ENCODE measurements at regions not wholly inside any gene's neighbourhood (a gene's known extent, or its start where the extent isn't known, plus 50 kb on each side); places are given as distances from the start of the nearest gene placed in this dataset.

DNA sequence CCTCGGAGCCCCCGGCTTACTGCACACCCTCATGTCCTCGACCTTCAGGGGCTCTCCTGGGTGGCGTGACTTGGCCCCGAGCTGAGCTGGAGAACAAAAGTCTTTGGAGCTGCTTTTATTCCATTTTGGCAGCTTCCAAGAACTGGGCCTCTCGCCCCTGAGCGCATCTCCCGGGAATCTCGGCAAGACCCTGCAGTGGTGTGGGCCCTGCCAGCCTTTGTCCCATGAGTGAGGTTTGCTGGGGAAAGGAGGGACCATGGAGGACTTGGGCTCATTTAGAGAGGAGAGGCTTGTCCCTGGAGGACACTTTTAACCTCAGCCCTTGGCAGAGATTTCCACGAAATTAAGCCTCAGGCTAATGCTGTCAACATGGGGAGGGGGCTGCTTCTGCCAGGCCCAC is 62.3 kb upstream of the SLCO4A1 start:
- no peak for DNase-seq (ENCODE audit: low read depth)

DNA sequence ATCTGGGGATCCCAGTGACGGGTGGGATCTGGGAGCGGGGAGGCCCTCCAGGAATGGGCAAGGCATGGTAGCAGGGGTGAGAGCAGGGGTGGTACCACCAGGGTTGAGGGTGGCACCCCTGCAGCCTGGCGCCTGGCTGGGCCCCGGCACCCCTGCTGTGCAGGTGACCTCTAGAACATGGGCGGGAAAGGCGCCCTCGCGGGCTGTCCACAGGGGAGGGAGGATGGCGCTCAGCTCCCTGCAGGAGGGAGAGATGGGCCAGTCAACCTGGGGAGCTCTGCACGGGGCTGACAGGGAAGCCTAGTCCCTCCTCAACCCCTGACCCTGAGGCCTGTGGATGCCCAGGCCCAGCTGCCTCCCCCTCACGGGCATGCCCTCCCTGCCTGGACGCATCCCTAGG is 61.6 kb upstream of the SLCO4A1 start:
- no peak for DNase-seq (ENCODE audit: low read depth)

GRCh38 chr20:62581308-62581707 is 61.0 kb upstream of the SLCO4A1 start:
- DNase-seq (ENCODE audit: low read depth), result no peak

DNA sequence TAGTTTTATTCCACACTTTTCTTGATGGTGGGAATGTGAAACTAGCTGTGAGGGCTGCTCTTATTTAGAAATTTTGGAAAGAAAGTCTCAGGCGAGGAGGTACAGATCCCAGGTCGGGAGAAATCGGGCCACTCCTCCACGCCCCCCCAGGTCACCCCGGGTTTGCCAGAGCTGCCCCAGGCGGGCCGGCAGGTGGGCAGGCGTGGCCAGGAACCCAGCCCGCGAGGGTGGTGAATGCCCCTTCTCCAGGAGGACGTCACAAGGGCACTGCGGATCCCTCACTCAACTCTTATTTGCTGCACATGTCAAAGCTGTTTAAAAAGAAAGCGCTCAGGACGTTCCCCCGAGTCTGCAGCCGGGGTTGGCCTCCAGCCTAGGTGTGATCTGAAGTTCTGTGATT is 60.5 kb upstream of the SLCO4A1 start:
- no peak for DNase-seq (ENCODE audit: low read depth)

GRCh38 chr20:62583424-62583920 is 58.8 kb upstream of the SLCO4A1 start:
- peak; percentile 39 for DNase-seq (ENCODE audit: low read depth)

- DNase-seq (ENCODE audit: low read depth), result no peak
These were observed 57.4 kb upstream of the SLCO4A1 start for GRCh38 chr20:62584671-62585460.

DNA sequence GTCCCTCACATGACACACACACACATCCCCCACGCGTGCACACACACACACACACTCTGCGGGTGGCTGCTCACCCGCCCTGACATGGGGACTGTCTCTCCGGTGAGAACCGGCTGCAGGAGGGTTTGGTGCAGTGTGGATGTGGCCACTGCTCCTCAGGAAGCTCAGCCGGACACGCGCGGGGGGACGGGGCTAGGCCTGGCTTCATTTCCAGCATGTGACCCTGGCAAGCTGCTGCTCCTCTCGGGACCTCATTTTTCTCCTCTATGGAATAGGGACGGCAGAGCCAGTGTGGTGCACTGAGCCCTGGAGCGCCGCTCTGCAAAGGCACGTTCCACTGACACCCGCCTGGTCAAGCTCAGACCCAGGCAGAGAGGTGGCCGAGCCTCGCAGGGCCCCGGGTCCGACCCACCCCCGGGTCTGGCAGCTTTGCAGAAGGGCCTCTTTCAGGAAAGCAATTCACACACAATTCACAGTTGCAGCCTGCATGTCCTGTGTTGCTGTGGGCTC is 56.8 kb upstream of the SLCO4A1 start:
- DNase-seq (ENCODE audit: low read depth), result no peak

- no peak for DNase-seq (ENCODE audit: low read depth)
These were observed 55.5 kb upstream of the SLCO4A1 start for GRCh38 chr20:62586799-62587198.

DNA sequence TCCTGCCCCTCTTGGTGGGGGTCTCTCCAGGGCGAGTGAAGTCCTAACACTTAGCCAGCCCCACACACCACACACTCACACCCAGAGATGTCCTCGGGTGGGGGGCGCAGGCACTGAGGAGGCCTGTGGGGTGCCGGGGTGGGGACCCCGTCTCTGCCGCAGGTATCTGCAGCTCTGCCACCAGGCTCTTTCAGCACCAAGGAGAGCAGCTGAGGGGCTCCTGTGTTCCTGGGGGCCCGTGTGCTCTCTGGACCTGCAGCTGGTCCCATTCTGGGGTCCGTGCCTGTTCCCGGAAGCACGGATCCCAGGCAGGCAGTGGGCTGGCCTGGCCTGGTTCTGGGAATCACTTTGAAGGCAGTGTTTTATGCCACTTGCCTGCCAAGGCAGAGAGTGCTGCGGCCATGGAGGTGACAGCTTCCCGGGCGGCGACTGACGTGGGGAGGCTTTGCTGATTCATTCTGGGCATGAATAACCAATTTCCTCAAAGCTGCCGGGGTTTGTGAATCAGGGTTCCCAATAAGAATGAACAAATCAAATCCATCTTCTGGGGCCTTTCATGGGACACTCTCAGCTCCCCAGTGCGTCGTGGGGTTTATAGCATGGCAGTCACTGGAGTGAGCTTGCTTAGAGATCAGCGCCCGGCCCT is 54.4 kb upstream of the SLCO4A1 start:
- DNase-seq (ENCODE audit: low read depth), result no peak

GRCh38 chr20:62588458-62589149 is 53.7 kb upstream of the SLCO4A1 start:
- DNase-seq (ENCODE audit: low read depth), result no peak

DNA sequence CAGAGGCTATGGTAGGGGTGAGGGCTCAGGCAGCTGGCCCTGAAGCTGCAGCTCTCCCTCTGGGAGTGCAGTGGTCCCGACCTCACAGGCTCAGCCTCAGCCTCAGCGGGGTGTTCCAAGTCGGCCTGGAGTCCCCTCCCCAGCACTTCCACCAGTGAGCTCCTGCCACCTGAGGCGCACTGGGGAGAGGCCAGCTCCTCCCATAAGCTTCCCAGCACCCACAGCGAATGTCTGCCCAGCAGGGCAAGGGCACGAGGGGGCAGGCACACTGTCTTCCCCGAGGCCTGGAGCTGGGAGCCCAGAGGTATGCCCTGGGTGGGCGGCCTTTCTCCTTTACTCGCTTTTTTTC is 53.2 kb upstream of the SLCO4A1 start:
- DNase-seq (ENCODE audit: low read depth), result no peak

- no peak for DNase-seq (ENCODE audit: low read depth)
These were observed 52.6 kb upstream of the SLCO4A1 start for GRCh38 chr20:62589720-62590119.

GRCh38 chr20:62590309-62591121 is 51.8 kb upstream of the SLCO4A1 start:
- DNase-seq (ENCODE audit: low read depth), result peak; percentile 66

GRCh38 chr20:62591122-62591468 is 51.2 kb upstream of the SLCO4A1 start:
- no peak for DNase-seq (ENCODE audit: low read depth)

DNA sequence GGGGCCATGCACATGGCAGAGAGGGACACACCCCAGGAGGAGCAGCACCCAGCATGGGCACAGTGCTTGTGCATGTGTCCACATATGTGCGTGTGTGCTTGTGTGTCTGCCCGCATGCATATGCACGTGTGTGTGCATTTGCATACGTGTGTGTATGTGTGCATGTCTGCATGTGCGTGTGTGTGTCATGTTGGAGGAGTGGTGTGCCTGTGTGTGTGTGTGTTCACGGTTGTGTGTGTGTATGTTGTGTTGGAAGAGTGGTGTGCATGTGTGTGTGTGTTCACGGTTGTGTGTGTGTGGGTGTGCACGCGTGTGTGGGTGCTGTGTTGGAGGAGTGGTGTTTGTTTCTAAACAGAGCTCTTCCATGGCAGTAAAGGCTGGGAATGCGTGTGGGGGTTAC is 50.7 kb upstream of the SLCO4A1 start:
- no peak for DNase-seq (ENCODE audit: low read depth)

All from LHCN-M2 (cell line).